Naive thymus-derived CD4-positive, alpha-beta T cell (primary cell): ENCODE measurements at regions not wholly inside any gene's neighbourhood (a gene's known extent, or its start where the extent isn't known, plus 50 kb on each side); places are given as distances from the start of the nearest gene placed in this dataset.

Source experiments
- ATAC-seq: fragments of 150-1000 bp; cut with Tn5 transposase; 2 replicates; pipeline ENCODE4 v1.10.0; 2021; ENCODE audit warnings: mild to moderate bottlenecking, moderate library complexity
- CTCF ChIA-PET: fragments of 350-600 bp; sonication (Branson Sonifier 250); formaldehyde crosslinking; loops from one replicate; lab custom pipeline; 2021; ENCODE audit warnings: antibody characterized with exemption; lab: Charles Lee
- POLR2A ChIA-PET: fragments of 350-600 bp; sonication (Branson Sonifier 250); formaldehyde crosslinking; loops from one replicate; lab custom pipeline; 2021; ENCODE audit warnings: antibody characterized with exemption, inconsistent platforms; lab: Charles Lee
- DNase-seq, 9 donors: peaks; one replicate each; pipeline versions ENCODE4 v3.0.0 to v3.0.0-alpha.2; 2020 to 2022; ENCODE audit warnings: mixed read lengths in 1 of 9
- H3K27ac ChIP-seq: one replicate; pipeline ENCODE4 v1.7.0; 2013; ENCODE audit warnings: mild to moderate bottlenecking, low read depth, low read length, moderate library complexity
- H3K27me3 ChIP-seq, 2 donors: one replicate each; pipeline ENCODE4 v1.7.0; 2013; ENCODE audit warnings: low read length in 2 of 2, mild to moderate bottlenecking in 2 of 2, moderate library complexity in 2 of 2; ENCODE audit not compliant: control insufficient read depth in 2 of 2, insufficient read depth in 2 of 2
- H3K36me3 ChIP-seq, 3 experiments: 1 replicate in 2 of 3; 2 replicates in 1 of 3; pipeline ENCODE4 v1.7.0; 2013; ENCODE audit warnings: low read length in 3 of 3, mild to moderate bottlenecking in 3 of 3, moderate library complexity in 1 of 3; ENCODE audit not compliant: insufficient read depth in 3 of 3, control insufficient read depth in 2 of 3
- H3K4me1 ChIP-seq, 2 donors: one replicate each; pipeline ENCODE4 v1.7.0; 2013; ENCODE audit warnings: low read length in 2 of 2, mild to moderate bottlenecking in 2 of 2, moderate library complexity in 1 of 2; ENCODE audit not compliant: control insufficient read depth in 2 of 2, insufficient read depth in 2 of 2
- H3K4me3 ChIP-seq: 2 replicates; pipeline ENCODE4 v1.7.0; 2013; ENCODE audit warnings: mild to moderate bottlenecking, low read length
- H3K9me3 ChIP-seq, 3 experiments: 1 replicate in 2 of 3; 2 replicates in 1 of 3; pipeline ENCODE4 v1.7.0; 2013; ENCODE audit warnings: low read length in 3 of 3; ENCODE audit not compliant: control insufficient read depth in 2 of 3
- H3K27ac Mint-ChIP-seq, 9 donors: one replicate each; pipeline ENCODE4 v1.8.0; 2020 to 2022; ENCODE audit warnings: mixed read lengths in 9 of 9, mild to moderate bottlenecking in 8 of 9, moderate library complexity in 5 of 9, inconsistent platforms in 2 of 9
- H3K27me3 Mint-ChIP-seq, 5 donors: one replicate each; pipeline ENCODE4 v1.8.0; 2021 to 2022; ENCODE audit warnings: mixed read lengths in 5 of 5, mild to moderate bottlenecking in 1 of 5
- H3K36me3 Mint-ChIP-seq, 5 donors: one replicate each; pipeline ENCODE4 v1.8.0; 2020 to 2022; ENCODE audit warnings: mixed read lengths in 5 of 5, mild to moderate bottlenecking in 3 of 5, inconsistent platforms in 1 of 5
- H3K4me1 Mint-ChIP-seq, 7 donors: one replicate each; pipeline ENCODE4 v1.8.0; 2020 to 2022; ENCODE audit warnings: mixed read lengths in 7 of 7, mild to moderate bottlenecking in 3 of 7, inconsistent platforms in 1 of 7
- H3K4me3 Mint-ChIP-seq, 10 donors: one replicate each; pipeline ENCODE4 v1.8.0; 2020 to 2022; ENCODE audit warnings: mild to moderate bottlenecking in 10 of 10, mixed read lengths in 10 of 10, moderate library complexity in 6 of 10, inconsistent platforms in 2 of 10
- H3K9me3 Mint-ChIP-seq, 11 donors: one replicate each; pipeline ENCODE4 v1.8.0; 2020 to 2022; ENCODE audit warnings: mixed read lengths in 11 of 11, mild to moderate bottlenecking in 4 of 11, inconsistent platforms in 1 of 11, moderate library complexity in 1 of 11
- intact Hi-C, 2 donors: fragments of 100-400 bp; cut with micrococcal nuclease; formaldehyde crosslinking; loops; one replicate each; pipeline ENCODE4 v1.15.1; 2023

DNA sequence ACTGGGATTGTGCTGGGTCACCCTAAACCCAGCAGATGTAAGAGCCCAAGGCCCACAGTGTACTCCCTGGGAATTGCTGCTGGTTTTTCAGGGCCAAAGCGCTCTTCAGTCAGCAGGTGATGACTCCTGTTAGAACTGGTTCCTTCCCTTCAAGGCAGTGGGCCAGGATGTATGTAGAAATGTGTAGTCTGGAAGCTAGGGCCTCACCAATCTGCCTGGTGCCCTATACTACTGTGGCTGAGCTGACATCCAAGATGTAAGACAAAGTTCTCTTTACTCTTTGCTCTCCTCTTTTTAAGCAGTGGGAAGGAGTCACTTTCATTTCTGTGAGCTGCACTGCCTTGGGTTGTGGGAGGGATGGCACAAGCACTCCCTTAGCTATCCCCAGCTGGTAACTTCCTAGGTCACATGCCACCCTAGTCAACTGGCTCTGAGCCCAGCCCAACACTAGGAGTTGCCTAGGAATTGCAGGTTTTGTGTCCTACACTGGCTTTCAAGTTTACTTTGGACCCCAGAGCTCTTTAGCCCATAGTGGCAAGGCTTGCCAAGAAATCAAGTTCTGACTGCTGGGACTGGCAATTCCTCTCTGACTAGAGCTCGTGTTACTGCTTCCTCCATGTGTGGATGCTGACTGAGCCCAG is 249.2 kb downstream of the C12orf50 start:
- intact Hi-C loops, result no loop called here
- Histone ChIP-seq H3K9me3 (no peaks in the 10 kb centered on the region), H3K4me3 (no peak overlapping the region), H3K4me1 (no peaks in the 10 kb centered on the region), H3K27ac (no peak overlapping the region), H3K27me3 (no peaks in the 10 kb centered on the region), H3K36me3 (no peaks in the 10 kb centered on the region)
- H3K27me3 Mint-ChIP-seq, result no peaks in the 10 kb centered on the region
- DNase-seq (no peak), ATAC-seq (no peak)
- H3K36me3 Mint-ChIP-seq, result no peaks in the 10 kb centered on the region
- ChIA-PET CTCF (no interaction called here), POLR2A (no interaction called here)
- peaks cover 0 to 8% (median 0%) of the 10 kb centered on the region in 11 donors for H3K9me3 Mint-ChIP-seq
- H3K4me3 Mint-ChIP-seq, result no peak overlapping the region
- H3K27ac Mint-ChIP-seq, result no peak overlapping the region
- H3K4me1 Mint-ChIP-seq, result no peaks in the 10 kb centered on the region

DNA sequence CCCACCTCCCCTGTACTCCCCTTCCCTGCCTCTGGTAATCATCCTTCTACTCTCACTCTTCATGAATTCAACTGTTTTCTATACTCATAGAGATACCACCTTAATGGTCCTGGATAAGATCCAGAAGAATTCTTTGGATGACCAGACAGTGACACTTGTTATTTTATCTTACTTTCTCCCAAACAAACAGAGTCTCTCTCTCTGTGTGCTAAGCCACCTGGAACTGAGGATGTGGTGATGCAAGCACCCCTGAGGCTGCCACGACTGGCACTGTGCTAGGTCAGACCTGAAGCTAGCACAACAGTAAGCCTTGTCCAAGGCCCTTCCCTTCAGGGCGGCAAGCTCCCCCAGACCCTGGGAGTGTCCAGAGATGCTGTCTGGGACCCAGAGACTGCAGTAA is 250.2 kb downstream of the C12orf50 start:
- POLR2A ChIA-PET, result no interaction called here
- CTCF ChIA-PET, result no interaction called here
- intact Hi-C loops, result no loop called here

DNA sequence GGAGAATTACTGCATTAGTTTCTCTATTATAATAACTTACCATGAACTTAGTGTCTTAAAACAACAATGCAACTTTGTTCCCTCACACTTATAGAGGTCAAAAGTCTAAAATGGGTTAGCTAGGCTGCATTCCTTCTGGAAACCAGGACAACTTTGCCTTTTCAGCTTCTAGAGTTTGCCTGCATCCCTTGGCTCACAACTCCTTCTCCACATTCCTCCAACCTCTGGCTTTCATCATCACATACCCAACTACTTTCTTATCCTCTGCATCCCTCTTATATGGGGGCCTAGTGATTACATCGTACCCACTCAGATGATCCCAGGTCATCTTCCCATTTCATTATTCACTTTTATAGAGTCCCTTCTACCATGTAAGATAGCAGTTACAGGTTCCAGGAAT is 251.1 kb downstream of the C12orf50 start:
- ATAC-seq (no peak), DNase-seq (no peak)
- Mint-ChIP-seq H3K36me3 (no peaks in the 10 kb centered on the region), H3K9me3 (peaks cover 0 to 2% (median 0%) of the 10 kb centered on the region in 11 donors), H3K27me3 (peaks cover 0 to 3% (median 0%) of the 10 kb centered on the region in 5 donors), H3K4me3 (no peak overlapping the region), H3K4me1 (no peaks in the 10 kb centered on the region), H3K27ac (no peak overlapping the region)
- no peaks in the 10 kb centered on the region for H3K4me1 ChIP-seq
- H3K9me3 ChIP-seq, result no peaks in the 10 kb centered on the region
- no peak overlapping the region for H3K4me3 ChIP-seq
- no peaks in the 10 kb centered on the region for H3K36me3 ChIP-seq
- no peaks in the 10 kb centered on the region for H3K27me3 ChIP-seq
- no peak overlapping the region for H3K27ac ChIP-seq
- ChIA-PET CTCF (no interaction called here), POLR2A (no interaction called here)
- intact Hi-C loops, result no loop called here

More for the DNA sequence above, 250.2 kb downstream of the C12orf50 start:
- no peaks in the 10 kb centered on the region for H3K36me3 ChIP-seq
- DNase-seq, result no peak
- Mint-ChIP-seq H3K9me3 (peaks cover 0 to 8% (median 0%) of the 10 kb centered on the region in 11 donors), H3K4me3 (no peak overlapping the region), H3K27ac (no peak overlapping the region), H3K27me3 (peaks cover 0 to 3% (median 0%) of the 10 kb centered on the region in 5 donors), H3K36me3 (no peaks in the 10 kb centered on the region), H3K4me1 (no peaks in the 10 kb centered on the region)
- no peaks in the 10 kb centered on the region for H3K9me3 ChIP-seq
- H3K27ac ChIP-seq, result no peak overlapping the region
- H3K27me3 ChIP-seq, result no peaks in the 10 kb centered on the region
- no peak overlapping the region for H3K4me3 ChIP-seq
- H3K4me1 ChIP-seq, result no peaks in the 10 kb centered on the region
- ATAC-seq, result no peak

DNA sequence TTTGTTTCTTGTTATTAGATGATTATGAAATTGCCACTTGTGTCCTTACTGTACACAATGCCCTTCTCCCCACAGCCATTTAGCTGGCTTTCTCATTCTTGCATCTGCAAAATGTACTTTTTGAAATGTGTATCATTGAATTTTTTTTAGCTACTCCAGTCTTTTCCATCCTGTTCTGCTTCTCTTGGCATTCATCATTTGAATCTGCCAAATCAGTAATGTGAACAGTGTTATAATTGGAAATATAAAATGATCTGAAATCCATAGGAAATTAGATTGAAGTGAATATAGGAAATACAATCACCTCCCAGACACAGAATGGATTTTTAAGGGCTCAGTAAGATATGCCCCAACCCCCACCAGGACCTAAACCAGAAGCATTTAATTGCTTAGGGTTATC is 253.4 kb downstream of the C12orf50 start:
- intact Hi-C loops, result no loop called here
- H3K4me3 ChIP-seq, result no peak overlapping the region
- peaks cover 0 to 3% (median 0%) of the 10 kb centered on the region in 5 donors for H3K27me3 Mint-ChIP-seq
- H3K27ac Mint-ChIP-seq, result no peak overlapping the region
- ChIA-PET POLR2A (no interaction called here), CTCF (no interaction called here)
- peaks cover 0 to 2% (median 0%) of the 10 kb centered on the region in 11 donors for H3K9me3 Mint-ChIP-seq
- no peak overlapping the region for H3K4me3 Mint-ChIP-seq
- H3K36me3 ChIP-seq, result no peaks in the 10 kb centered on the region
- no peaks in the 10 kb centered on the region for H3K4me1 Mint-ChIP-seq
- ATAC-seq, result no peak
- H3K27ac ChIP-seq, result no peak overlapping the region
- H3K9me3 ChIP-seq, result no peaks in the 10 kb centered on the region
- no peaks in the 10 kb centered on the region for H3K4me1 ChIP-seq
- DNase-seq, result no peak
- H3K27me3 ChIP-seq, result no peaks in the 10 kb centered on the region
- H3K36me3 Mint-ChIP-seq, result no peaks in the 10 kb centered on the region

DNA sequence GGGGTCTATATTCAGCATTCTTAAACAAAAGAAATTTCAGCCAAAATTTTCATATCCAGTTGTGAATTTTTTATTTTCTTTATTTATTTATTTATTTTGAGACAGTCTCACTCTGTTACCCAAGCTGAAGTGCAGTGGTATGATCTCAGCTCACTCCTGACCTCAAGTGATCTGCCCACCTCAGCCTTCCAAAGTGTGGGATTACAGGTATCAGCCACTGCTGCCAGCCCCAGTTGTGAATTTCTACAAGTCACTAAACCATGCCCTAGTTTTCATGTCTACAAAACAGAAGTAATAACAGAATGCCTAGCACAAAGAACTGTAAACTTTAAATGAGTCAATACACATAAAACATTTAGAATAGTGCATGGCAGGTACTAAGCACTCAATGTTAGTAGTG is 254.2 kb downstream of the C12orf50 start:
- Mint-ChIP-seq H3K27me3 (peaks cover 0 to 3% (median 0%) of the 10 kb centered on the region in 5 donors), H3K27ac (no peak overlapping the region), H3K36me3 (no peaks in the 10 kb centered on the region), H3K9me3 (peaks cover 0 to 1% (median 0%) of the 10 kb centered on the region in 11 donors), H3K4me1 (no peaks in the 10 kb centered on the region), H3K4me3 (no peak overlapping the region)
- intact Hi-C loops, result no loop called here
- ATAC-seq (no peak), DNase-seq (no peak)
- Histone ChIP-seq H3K36me3 (no peaks in the 10 kb centered on the region), H3K4me3 (no peak overlapping the region), H3K9me3 (no peaks in the 10 kb centered on the region), H3K27ac (no peak overlapping the region), H3K27me3 (no peaks in the 10 kb centered on the region), H3K4me1 (no peaks in the 10 kb centered on the region)
- ChIA-PET POLR2A (no interaction called here), CTCF (no interaction called here)

DNA sequence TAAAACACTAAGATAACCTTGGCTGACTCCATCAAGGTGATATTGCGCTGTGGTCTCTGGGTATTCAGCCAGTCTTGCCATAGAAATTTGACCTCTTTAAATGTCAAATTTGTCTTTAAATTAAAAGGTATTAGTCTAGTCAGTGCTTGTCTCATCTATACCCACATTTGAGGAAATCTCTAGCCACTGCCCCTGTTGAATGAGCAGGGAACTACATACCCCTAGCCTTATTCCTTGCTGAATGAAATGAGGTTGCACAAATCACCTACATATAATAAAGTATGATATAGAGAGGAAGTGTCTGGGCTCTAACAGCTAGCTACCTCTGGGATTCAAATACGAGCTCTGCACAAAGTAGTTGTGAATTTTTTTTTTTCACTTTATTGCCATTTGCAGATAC is 256.8 kb downstream of the C12orf50 start:
- Histone ChIP-seq H3K4me1 (no peaks in the 10 kb centered on the region), H3K4me3 (no peak overlapping the region), H3K36me3 (no peaks in the 10 kb centered on the region), H3K9me3 (no peaks in the 10 kb centered on the region), H3K27me3 (no peaks in the 10 kb centered on the region), H3K27ac (no peak overlapping the region)
- Mint-ChIP-seq H3K36me3 (no peaks in the 10 kb centered on the region), H3K27ac (no peak overlapping the region), H3K4me1 (no peaks in the 10 kb centered on the region), H3K4me3 (no peak overlapping the region), H3K27me3 (peaks cover 0 to 3% (median 0%) of the 10 kb centered on the region in 5 donors), H3K9me3 (peaks cover 0 to 8% (median 0%) of the 10 kb centered on the region in 11 donors)
- ChIA-PET CTCF (no interaction called here), POLR2A (no interaction called here)
- ATAC-seq (no peak), DNase-seq (no peak)
- intact Hi-C loops, result no loop called here

DNA sequence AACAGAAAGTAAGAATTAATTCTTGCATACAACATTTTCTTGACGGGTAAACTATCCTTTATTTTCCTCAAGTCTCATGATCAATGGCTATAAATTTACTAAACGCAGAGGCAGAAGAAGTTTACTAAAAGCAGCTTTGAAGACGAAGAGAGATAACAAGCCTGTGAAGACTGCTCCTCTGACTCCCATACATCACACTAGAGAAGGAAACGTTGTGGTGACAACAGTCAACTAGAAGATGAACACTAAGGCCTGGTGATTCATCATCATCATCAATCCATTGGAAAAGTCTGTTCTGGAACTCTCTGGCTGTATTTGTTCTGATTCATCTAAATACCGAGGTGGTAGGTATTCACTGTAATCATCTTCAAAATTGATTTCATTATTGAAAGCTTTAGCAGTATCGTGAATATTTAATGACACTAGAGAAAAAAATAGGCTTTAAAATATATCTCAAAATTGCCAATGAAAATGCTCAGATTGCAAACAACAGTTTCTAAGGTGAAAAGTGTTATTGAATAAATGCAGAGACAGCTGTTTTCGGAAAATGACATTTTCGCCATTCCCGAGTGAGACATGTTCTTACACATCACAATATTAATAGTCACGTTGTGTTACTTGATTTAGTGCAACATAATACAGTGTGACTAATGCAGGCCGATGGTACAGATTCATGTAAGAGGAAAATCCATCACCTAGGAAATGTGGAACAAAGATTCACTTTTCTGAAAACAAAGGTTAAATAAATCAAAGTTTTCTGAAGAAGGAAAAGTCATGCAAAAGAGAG is 260.5 kb downstream of the C12orf50 start:
- Histone ChIP-seq H3K9me3 (no peaks in the 10 kb centered on the region), H3K4me1 (no peaks in the 10 kb centered on the region), H3K27ac (no peak overlapping the region), H3K27me3 (no peaks in the 10 kb centered on the region), H3K36me3 (no peaks in the 10 kb centered on the region), H3K4me3 (no peak overlapping the region)
- H3K4me1 Mint-ChIP-seq, result no peaks in the 10 kb centered on the region
- no peak overlapping the region for H3K27ac Mint-ChIP-seq
- H3K27me3 Mint-ChIP-seq, result no peaks in the 10 kb centered on the region
- ATAC-seq (no peak), DNase-seq (no peak)
- peaks cover 0 to 8% (median 0%) of the 10 kb centered on the region in 11 donors for H3K9me3 Mint-ChIP-seq
- no peak overlapping the region for H3K4me3 Mint-ChIP-seq
- no peaks in the 10 kb centered on the region for H3K36me3 Mint-ChIP-seq
- ChIA-PET POLR2A (no interaction called here), CTCF (no interaction called here)
- intact Hi-C loops, result no loop called here
